ACC112 (cell line): ENCODE measurements at regions not wholly inside any gene's neighbourhood (a gene's known extent, or its start where the extent isn't known, plus 50 kb on each side); places are given as distances from the start of the nearest gene placed in this dataset.
"Not testable (repeated sequence)": the region's sequence is repeated elsewhere in the genome, so short reads cannot be mapped to it uniquely, and the experiment has no call there.

Source experiments
- H2AFZ ChIP-seq: fragments of 200-600 bp; sonication (generic); one replicate; pipeline ENCODE4 v1.6.0; 2017; ENCODE audit warnings: antibody characterized with exemption, low read length; ENCODE audit not compliant: unreplicated experiment
- H3K27ac ChIP-seq: fragments of 200-600 bp; sonication (generic); 2 replicates; pipeline ENCODE4 v1.5.1; 2014; ENCODE audit warnings: low read depth, mild to moderate bottlenecking, antibody characterized with exemption, low read length, moderate library complexity
- H3K27me3 ChIP-seq: fragments of 200-600 bp; sonication (generic); 2 replicates; pipeline ENCODE4 v1.6.1; 2014; ENCODE audit warnings: mild to moderate bottlenecking, antibody characterized with exemption, low read length, moderate library complexity, mixed read lengths; ENCODE audit not compliant: insufficient read depth
- H3K36me3 ChIP-seq: fragments of 200-600 bp; sonication (generic); 2 replicates; pipeline ENCODE4 v1.6.1; 2016; ENCODE audit warnings: mild to moderate bottlenecking, antibody characterized with exemption, low read length, moderate library complexity, mixed read lengths; ENCODE audit not compliant: insufficient read depth
- H3K4me1 ChIP-seq: fragments of 200-600 bp; sonication (generic); one replicate; pipeline ENCODE4 v1.6.1; 2016; ENCODE audit warnings: low read length, mixed read lengths; ENCODE audit not compliant: insufficient read depth, unreplicated experiment, control insufficient read depth
- H3K4me3 ChIP-seq: fragments of 200-600 bp; sonication (generic); 2 replicates; pipeline ENCODE4 v1.5.1; 2014; ENCODE audit warnings: mild to moderate bottlenecking, low read depth, low read length
- H3K79me2 ChIP-seq: fragments of 200-600 bp; sonication (generic); one replicate; pipeline ENCODE4 v1.6.0; 2016; ENCODE audit warnings: low read length; ENCODE audit not compliant: control insufficient read depth, unreplicated experiment, insufficient read depth

- Histone ChIP-seq H3K4me1 (no peaks in the 10 kb centered on the region), H3K27me3 (no peaks in the 10 kb centered on the region), H2AFZ (no peak overlapping the region), H3K27ac (no peak overlapping the region), H3K36me3 (no peaks in the 10 kb centered on the region), H3K79me2 (no peaks in the 10 kb centered on the region), H3K4me3 (no peak overlapping the region)
Measured at GRCh38 chr10:55653531-55653930, 707.5 kb downstream of the ZWINT start.

- Histone ChIP-seq H3K27ac (no peak overlapping the region), H3K4me3 (no peak overlapping the region), H2AFZ (no peak overlapping the region), H3K4me1 (no peaks in the 10 kb centered on the region), H3K27me3 (no peaks in the 10 kb centered on the region), H3K79me2 (no peaks in the 10 kb centered on the region), H3K36me3 (no peaks in the 10 kb centered on the region)
Measured at GRCh38 chr10:55641601-55642000, 719.5 kb downstream of the ZWINT start.

GRCh38 chr10:55631071-55631654, 729.9 kb downstream of the ZWINT start:
- Histone ChIP-seq H3K79me2 (no peaks in the 10 kb centered on the region), H3K4me3 (peak overlapping the region; percentile 34; the same call in 1 of the 2 replicates), H3K4me1 (no peaks in the 10 kb centered on the region), H3K27me3 (peaks cover 28% of the 10 kb centered on the region), H2AFZ (no peak overlapping the region), H3K27ac (no peak overlapping the region), H3K36me3 (no peaks in the 10 kb centered on the region)

GRCh38 chr10:55630491-55631056, 730.5 kb downstream of the ZWINT start:
- Histone ChIP-seq H3K4me1 (no peaks in the 10 kb centered on the region), H3K36me3 (no peaks in the 10 kb centered on the region), H2AFZ (no peak overlapping the region), H3K27ac (no peak overlapping the region), H3K27me3 (peaks cover 30% of the 10 kb centered on the region), H3K79me2 (no peaks in the 10 kb centered on the region), H3K4me3 (peak overlapping the region; percentile 34; the same call in 1 of the 2 replicates)

- Histone ChIP-seq H3K79me2 (no peaks in the 10 kb centered on the region), H3K27ac (no peak overlapping the region), H2AFZ (no peak overlapping the region), H3K4me3 (no peak overlapping the region), H3K27me3 (peaks cover 30% of the 10 kb centered on the region), H3K36me3 (no peaks in the 10 kb centered on the region), H3K4me1 (no peaks in the 10 kb centered on the region)
Measured at GRCh38 chr10:55629793-55630490, 731.1 kb downstream of the ZWINT start.

GRCh38 chr10:55628260-55628701, 732.8 kb downstream of the ZWINT start:
- Histone ChIP-seq H3K4me1 (no peaks in the 10 kb centered on the region), H3K36me3 (no peaks in the 10 kb centered on the region), H3K27me3 (peaks cover 30% of the 10 kb centered on the region), H3K79me2 (no peaks in the 10 kb centered on the region), H2AFZ (no peak overlapping the region), H3K27ac (no peak overlapping the region), H3K4me3 (no peak overlapping the region)

GRCh38 chr10:55627501-55628051, 733.5 kb downstream of the ZWINT start:
- no peaks in the 10 kb centered on the region for H3K79me2 ChIP-seq
- H3K4me3 ChIP-seq: no peak overlapping the region
- H3K36me3 ChIP-seq: no peaks in the 10 kb centered on the region
- peaks cover 30% of the 10 kb centered on the region for H3K27me3 ChIP-seq
- H2AFZ ChIP-seq: no peak overlapping the region
- H3K4me1 ChIP-seq: no peaks in the 10 kb centered on the region
- no peak overlapping the region for H3K27ac ChIP-seq

GRCh38 chr10:55601690-55602478, 759.2 kb downstream of the ZWINT start:
- not testable (repeated sequence) for H3K4me3 ChIP-seq, H3K27ac ChIP-seq, H2AFZ ChIP-seq

GRCh38 chr10:55551603-55552002, 750.6 kb upstream of the PCDH15 start:
- Histone ChIP-seq H3K4me1 (no peaks in the 10 kb centered on the region), H3K27me3 (no peaks in the 10 kb centered on the region), H3K79me2 (no peaks in the 10 kb centered on the region), H3K36me3 (no peaks in the 10 kb centered on the region), H3K27ac (no peak overlapping the region), H3K4me3 (no peak overlapping the region), H2AFZ (no peak overlapping the region)

More at GRCh38 chr10:55601690-55602478, 759.2 kb downstream of the ZWINT start:
- not testable (repeated sequence) for H3K27me3 ChIP-seq, H3K36me3 ChIP-seq, H3K4me1 ChIP-seq, H3K79me2 ChIP-seq

- no peak overlapping the region for H3K4me3 ChIP-seq
- H3K27me3 ChIP-seq: no peaks in the 10 kb centered on the region
- no peak overlapping the region for H2AFZ ChIP-seq
- no peaks in the 10 kb centered on the region for H3K4me1 ChIP-seq
- no peaks in the 10 kb centered on the region for H3K79me2 ChIP-seq
- no peak overlapping the region for H3K27ac ChIP-seq
- no peaks in the 10 kb centered on the region for H3K36me3 ChIP-seq
Measured at GRCh38 chr10:55550236-55550635, 749.2 kb upstream of the PCDH15 start.
